ENCODE measurements at regions not wholly inside any gene's neighbourhood (a gene's known extent, or its start where the extent isn't known, plus 50 kb on each side); places are given as distances from the start of the nearest gene placed in this dataset.

GRCh38 chr5:116637149-116637740 is 62.6 kb upstream of the SEMA6A start:
- Mint-ChIP-seq H3K36me3 (ENCODE audit: low read depth) (no peaks in the 10 kb centered on the region), H3K9me3 (no peaks in the 10 kb centered on the region), H3K27ac (no peak overlapping the region), H3K4me3 (no peak overlapping the region), H3K27me3 (no peaks in the 10 kb centered on the region), H3K4me1 (no peaks in the 10 kb centered on the region)
- no peak for ATAC-seq (replicated peaks)

GRCh38 chr5:116632890-116633289 is 58.3 kb upstream of the SEMA6A start:
- Mint-ChIP-seq H3K4me1 (no peaks in the 10 kb centered on the region), H3K9me3 (no peaks in the 10 kb centered on the region)

GRCh38 chr5:116631147-116631546 is 56.5 kb upstream of the SEMA6A start:
- H3K9me3 Mint-ChIP-seq, result no peaks in the 10 kb centered on the region
- no peak for ATAC-seq (replicated peaks)
- no peaks in the 10 kb centered on the region for H3K27me3 Mint-ChIP-seq
- H3K4me3 Mint-ChIP-seq, result no peak overlapping the region
- H3K27ac Mint-ChIP-seq, result no peak overlapping the region
- no peaks in the 10 kb centered on the region for H3K36me3 Mint-ChIP-seq (ENCODE audit: low read depth)
- H3K4me1 Mint-ChIP-seq, result no peaks in the 10 kb centered on the region

More at GRCh38 chr5:116632890-116633289, 58.3 kb upstream of the SEMA6A start:
- H3K27ac Mint-ChIP-seq, result no peak overlapping the region
- ATAC-seq (replicated peaks), result no peak
- H3K4me3 Mint-ChIP-seq, result no peak overlapping the region
- no peaks in the 10 kb centered on the region for H3K36me3 Mint-ChIP-seq (ENCODE audit: low read depth)
- H3K27me3 Mint-ChIP-seq, result no peaks in the 10 kb centered on the region

- no peaks in the 10 kb centered on the region for H3K27me3 Mint-ChIP-seq
- H3K9me3 Mint-ChIP-seq, result no peaks in the 10 kb centered on the region
- ATAC-seq (replicated peaks), result no peak
- H3K36me3 Mint-ChIP-seq (ENCODE audit: low read depth), result no peaks in the 10 kb centered on the region
- H3K4me1 Mint-ChIP-seq, result no peaks in the 10 kb centered on the region
- no peak overlapping the region for H3K27ac Mint-ChIP-seq
- H3K4me3 Mint-ChIP-seq, result no peak overlapping the region
These were observed 54.5 kb upstream of the SEMA6A start for GRCh38 chr5:116629168-116629567.

- no peaks in the 10 kb centered on the region for H3K9me3 Mint-ChIP-seq
- H3K27me3 Mint-ChIP-seq, result no peaks in the 10 kb centered on the region
- no peak overlapping the region for H3K27ac Mint-ChIP-seq
- H3K36me3 Mint-ChIP-seq (ENCODE audit: low read depth), result no peaks in the 10 kb centered on the region
- H3K4me1 Mint-ChIP-seq, result no peaks in the 10 kb centered on the region
- no peak for ATAC-seq (replicated peaks)
- H3K4me3 Mint-ChIP-seq, result no peak overlapping the region
These were observed 52.5 kb upstream of the SEMA6A start for GRCh38 chr5:116626945-116627679.

GRCh38 chr5:116626272-116626723 is 51.7 kb upstream of the SEMA6A start:
- H3K27me3 Mint-ChIP-seq, result no peaks in the 10 kb centered on the region
- no peaks in the 10 kb centered on the region for H3K36me3 Mint-ChIP-seq (ENCODE audit: low read depth)
- no peaks in the 10 kb centered on the region for H3K4me1 Mint-ChIP-seq
- no peak overlapping the region for H3K27ac Mint-ChIP-seq
- no peak for ATAC-seq (replicated peaks)
- no peaks in the 10 kb centered on the region for H3K9me3 Mint-ChIP-seq
- no peak overlapping the region for H3K4me3 Mint-ChIP-seq
